ENCODE measurements at regions not wholly inside any gene's neighbourhood (a gene's known extent, or its start where the extent isn't known, plus 50 kb on each side); places are given as distances from the start of the nearest gene placed in this dataset.

DNA sequence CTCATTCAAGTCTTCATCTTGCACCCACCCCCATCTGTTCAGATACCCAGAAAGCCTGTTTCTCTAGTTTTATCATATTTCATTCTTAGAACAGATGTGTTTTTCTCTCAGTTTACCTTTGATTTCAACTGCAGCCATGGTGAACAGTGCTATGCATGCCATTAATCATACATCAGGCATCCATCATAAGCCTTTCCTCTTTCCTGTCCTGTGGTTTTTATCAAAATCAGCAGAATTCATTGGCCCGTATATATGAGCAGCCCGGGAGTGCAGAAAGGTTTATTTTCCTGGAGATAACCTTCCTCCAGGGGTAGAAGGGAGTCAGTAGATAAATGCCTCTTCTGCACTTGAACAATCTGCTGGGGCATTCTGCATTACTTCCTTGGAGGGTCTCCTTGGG lies 65.7 kb downstream of the IL21 start:
- H3K4me3 Mint-ChIP-seq (ENCODE audit: low read depth, unreplicated experiment) = no peak overlapping the region
- BruUV-seq (replicated peaks) = no TSS peak
- no peaks in the 10 kb centered on the region for H3K9me3 Mint-ChIP-seq (ENCODE audit: low read depth, unreplicated experiment)
- DNase-seq = no peak
- no peak overlapping the region for H3K27ac Mint-ChIP-seq (ENCODE audit: unreplicated experiment)
- no peaks in the 10 kb centered on the region for H3K36me3 Mint-ChIP-seq (ENCODE audit: insufficient read depth, unreplicated experiment)
- intact Hi-C loops (cut with micrococcal nuclease; ENCODE audit: unreplicated experiment) = no loop called here
- H3K27me3 Mint-ChIP-seq (ENCODE audit: unreplicated experiment) = no peaks in the 10 kb centered on the region
- CTCF ChIA-PET = interaction anchor here (0.5 kb wide), 1 partner anchor 37 kb away, joined by 4 read pairs; no protein-coding TSS in a partner anchor
- H3K4me1 Mint-ChIP-seq (ENCODE audit: low read depth, unreplicated experiment) = no peaks in the 10 kb centered on the region
- TF ChIP-seq, protein P1, sequence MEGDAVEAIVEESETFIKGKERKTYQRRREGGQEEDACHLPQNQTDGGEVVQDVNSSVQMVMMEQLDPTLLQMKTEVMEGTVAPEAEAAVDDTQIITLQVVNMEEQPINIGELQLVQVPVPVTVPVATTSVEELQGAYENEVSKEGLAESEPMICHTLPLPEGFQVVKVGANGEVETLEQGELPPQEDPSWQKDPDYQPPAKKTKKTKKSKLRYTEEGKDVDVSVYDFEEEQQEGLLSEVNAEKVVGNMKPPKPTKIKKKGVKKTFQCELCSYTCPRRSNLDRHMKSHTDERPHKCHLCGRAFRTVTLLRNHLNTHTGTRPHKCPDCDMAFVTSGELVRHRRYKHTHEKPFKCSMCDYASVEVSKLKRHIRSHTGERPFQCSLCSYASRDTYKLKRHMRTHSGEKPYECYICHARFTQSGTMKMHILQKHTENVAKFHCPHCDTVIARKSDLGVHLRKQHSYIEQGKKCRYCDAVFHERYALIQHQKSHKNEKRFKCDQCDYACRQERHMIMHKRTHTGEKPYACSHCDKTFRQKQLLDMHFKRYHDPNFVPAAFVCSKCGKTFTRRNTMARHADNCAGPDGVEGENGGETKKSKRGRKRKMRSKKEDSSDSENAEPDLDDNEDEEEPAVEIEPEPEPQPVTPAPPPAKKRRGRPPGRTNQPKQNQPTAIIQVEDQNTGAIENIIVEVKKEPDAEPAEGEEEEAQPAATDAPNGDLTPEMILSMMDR (IDR thresholded peaks at IDR 0.05; ENCODE audit: unreplicated experiment) = no peak

DNA sequence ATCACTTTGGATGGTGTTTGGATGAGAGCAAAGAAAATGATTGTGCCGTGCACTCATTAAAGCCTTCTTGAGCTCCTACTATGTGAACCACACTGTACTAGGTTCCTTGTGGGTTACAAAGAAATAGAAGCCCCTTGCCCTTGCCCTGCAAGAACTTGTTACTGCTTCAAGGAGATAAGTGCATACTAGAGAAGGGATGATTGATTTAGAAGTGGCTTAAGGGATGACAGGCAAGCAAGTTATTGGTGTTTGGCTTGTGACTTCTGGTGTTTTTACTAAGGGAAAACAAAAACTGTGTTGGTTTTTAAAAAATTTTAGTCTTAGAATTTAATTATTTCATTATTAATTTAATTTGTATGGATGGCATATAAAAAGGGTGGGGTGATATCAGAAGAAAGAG lies 67.4 kb downstream of the IL21 start:
- intact Hi-C loops (cut with micrococcal nuclease; ENCODE audit: unreplicated experiment) = no loop called here
- CTCF ChIA-PET = no interaction called here
- H3K36me3 Mint-ChIP-seq (ENCODE audit: insufficient read depth, unreplicated experiment) = no peaks in the 10 kb centered on the region
- H3K27me3 Mint-ChIP-seq (ENCODE audit: unreplicated experiment) = no peaks in the 10 kb centered on the region
- BruUV-seq (replicated peaks) = no TSS peak
- DNase-seq = no peak
- no peak overlapping the region for H3K27ac Mint-ChIP-seq (ENCODE audit: unreplicated experiment)
- TF ChIP-seq, protein P1 (IDR thresholded peaks at IDR 0.05; ENCODE audit: unreplicated experiment) = no peak
- H3K4me1 Mint-ChIP-seq (ENCODE audit: low read depth, unreplicated experiment) = no peaks in the 10 kb centered on the region
- no peak overlapping the region for H3K4me3 Mint-ChIP-seq (ENCODE audit: low read depth, unreplicated experiment)
- H3K9me3 Mint-ChIP-seq (ENCODE audit: low read depth, unreplicated experiment) = no peaks in the 10 kb centered on the region

DNA sequence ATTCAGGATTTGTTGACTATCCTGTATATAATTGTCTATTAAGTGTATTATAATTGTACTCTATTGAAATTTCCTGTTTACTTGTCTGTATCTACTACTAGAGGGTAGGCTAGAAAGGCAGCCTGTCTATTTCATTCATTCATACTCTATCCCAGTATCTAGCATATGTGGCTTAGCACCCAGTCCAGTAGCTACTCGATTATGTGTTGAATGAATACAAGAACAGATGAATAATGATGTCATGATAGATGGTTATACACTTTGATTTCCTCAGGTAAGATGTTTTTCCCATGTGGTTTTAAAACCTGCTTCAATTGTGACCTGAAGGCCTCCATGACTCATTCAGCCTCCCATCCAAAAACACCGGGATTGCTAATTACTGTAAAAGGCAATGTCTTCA lies 68.0 kb downstream of the IL21 start:
- Mint-ChIP-seq H3K27ac (ENCODE audit: unreplicated experiment) (no peak overlapping the region), H3K9me3 (ENCODE audit: low read depth, unreplicated experiment) (no peaks in the 10 kb centered on the region), H3K4me1 (ENCODE audit: low read depth, unreplicated experiment) (no peaks in the 10 kb centered on the region), H3K4me3 (ENCODE audit: low read depth, unreplicated experiment) (no peak overlapping the region), H3K36me3 (ENCODE audit: insufficient read depth, unreplicated experiment) (no peaks in the 10 kb centered on the region), H3K27me3 (ENCODE audit: unreplicated experiment) (no peaks in the 10 kb centered on the region)
- CTCF ChIA-PET = interaction anchor here (0.6 kb wide), 1 partner anchor 28 kb away, joined by 4 read pairs; no protein-coding TSS in a partner anchor
- no peak for DNase-seq
- intact Hi-C loops (cut with micrococcal nuclease; ENCODE audit: unreplicated experiment) = no loop called here
- no TSS peak for BruUV-seq (replicated peaks)
- TF ChIP-seq, protein P1 (IDR thresholded peaks at IDR 0.05; ENCODE audit: unreplicated experiment) = no peak

DNA sequence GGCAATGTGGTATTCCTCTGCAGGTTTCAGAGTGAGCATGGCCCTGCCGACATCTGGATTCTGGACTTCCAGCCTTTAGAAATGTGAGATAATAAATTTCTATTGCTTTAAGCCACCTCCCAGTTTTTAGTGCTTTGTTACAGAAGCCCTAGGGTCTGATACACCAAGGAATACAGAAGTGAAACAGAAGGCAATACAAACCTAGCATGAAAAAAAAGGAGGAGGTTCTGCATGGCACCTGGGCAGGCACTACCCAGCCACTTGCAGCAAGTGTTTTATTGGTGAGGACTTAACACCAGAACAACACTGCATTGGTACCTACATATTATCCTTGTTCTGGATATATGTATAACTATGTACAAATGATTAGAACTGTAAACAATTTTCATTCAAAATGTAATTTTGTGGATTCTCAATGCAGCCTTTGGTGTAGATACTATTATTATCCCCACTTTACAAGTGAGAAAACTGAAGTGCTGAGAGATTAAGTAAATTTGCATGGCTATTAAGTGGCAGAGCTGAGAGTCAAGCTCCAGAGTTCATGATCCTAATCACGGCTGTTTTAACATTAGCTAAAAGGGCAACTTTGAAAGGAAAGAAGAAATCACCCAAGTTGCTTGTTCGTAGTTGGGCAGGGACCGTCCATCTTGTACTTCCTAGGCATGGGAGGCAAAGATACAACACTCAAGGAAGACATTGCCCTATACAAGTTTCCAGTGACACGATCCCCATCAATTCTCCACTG lies 71.8 kb downstream of the IL21 start:
- H3K27me3 Mint-ChIP-seq (ENCODE audit: unreplicated experiment) = no peaks in the 10 kb centered on the region
- no peak overlapping the region for H3K27ac Mint-ChIP-seq (ENCODE audit: unreplicated experiment)
- H3K4me1 Mint-ChIP-seq (ENCODE audit: low read depth, unreplicated experiment) = no peaks in the 10 kb centered on the region

More for the DNA sequence above, 71.8 kb downstream of the IL21 start:
- no peak for DNase-seq
- TF ChIP-seq, protein P1 (IDR thresholded peaks at IDR 0.05; ENCODE audit: unreplicated experiment) = no peak
- Mint-ChIP-seq H3K9me3 (ENCODE audit: low read depth, unreplicated experiment) (no peaks in the 10 kb centered on the region), H3K36me3 (ENCODE audit: insufficient read depth, unreplicated experiment) (no peaks in the 10 kb centered on the region), H3K4me3 (ENCODE audit: low read depth, unreplicated experiment) (no peak overlapping the region)
- intact Hi-C loops (cut with micrococcal nuclease; ENCODE audit: unreplicated experiment) = no loop called here
- CTCF ChIA-PET = no interaction called here
- BruUV-seq (replicated peaks) = no TSS peak

Measured in Calu3 (cell line).